DMS114 treated with DMSO at 0.1 percent for 48 hours (cell line): ENCODE measurements at regions not wholly inside any gene's neighbourhood (a gene's known extent, or its start where the extent isn't known, plus 50 kb on each side); places are given as distances from the start of the nearest gene placed in this dataset.
"Not testable (repeated sequence)": the region's sequence is repeated elsewhere in the genome, so short reads cannot be mapped to it uniquely, and the experiment has no call there.

ENCODE experiments used
- DNase-seq: peaks from one replicate; lab custom pipeline; 2025; ENCODE audit not compliant: unreplicated experiment; lab: John Stamatoyannopoulos, UW

- DNase-seq: no peak
Measured at GRCh38 chr3:5917932-5918331, 730.4 kb downstream of the EDEM1 start.

DNA sequence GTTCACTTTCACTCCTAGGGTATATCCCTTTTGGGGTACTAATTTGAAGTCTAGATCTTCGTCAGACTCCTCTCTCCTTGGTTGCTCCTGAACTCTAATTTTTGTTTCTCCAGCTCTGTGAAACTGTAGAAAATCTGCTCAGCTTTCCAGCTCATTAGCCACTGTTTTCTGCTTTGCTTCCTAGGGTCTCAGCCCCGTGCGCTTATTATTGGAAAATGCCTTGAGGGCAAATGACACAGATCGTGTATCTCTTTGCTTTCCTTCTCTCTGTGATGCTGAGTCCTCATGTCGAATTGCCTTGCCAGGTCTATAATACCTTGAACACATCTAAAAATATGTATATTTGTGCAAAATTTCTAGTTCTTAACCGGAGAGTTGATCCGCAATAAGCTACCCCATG is 731.1 kb downstream of the EDEM1 start:
- DNase-seq: no peak

- no peak for DNase-seq
Measured at GRCh38 chr3:5929027-5929426, 741.5 kb downstream of the EDEM1 start.

GRCh38 chr3:5944061-5944460 is 756.6 kb downstream of the EDEM1 start:
- not testable (repeated sequence) for DNase-seq

GRCh38 chr3:5948084-5948483 is 760.6 kb downstream of the EDEM1 start:
- DNase-seq: no peak

GRCh38 chr3:5951026-5951425 is 763.5 kb downstream of the EDEM1 start:
- no peak for DNase-seq

DNA sequence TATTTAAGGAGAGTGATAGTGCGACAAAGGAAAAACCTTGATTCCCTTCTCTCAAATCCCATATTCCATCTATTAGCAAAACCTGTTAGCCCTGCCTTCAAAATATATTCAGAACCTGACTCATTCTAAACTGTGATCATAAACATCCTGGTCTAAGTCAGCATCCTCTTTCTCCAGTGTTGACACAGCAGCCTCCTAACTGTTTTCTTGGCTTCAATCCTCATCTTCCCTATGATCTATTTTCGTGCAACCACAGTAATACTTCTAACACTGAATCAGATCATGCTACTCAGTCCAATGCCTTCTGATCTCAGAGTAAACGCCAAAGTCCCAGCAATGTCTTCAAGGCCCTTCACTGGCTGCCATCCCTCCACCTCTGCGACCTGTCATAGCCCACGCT is 785.1 kb downstream of the EDEM1 start:
- DNase-seq: no peak

- no peak for DNase-seq
Measured at GRCh38 chr3:5974630-5975322, 787.3 kb downstream of the EDEM1 start.

- DNase-seq: no peak
Measured at GRCh38 chr3:5977331-5977730, 789.8 kb downstream of the EDEM1 start.

GRCh38 chr3:5980475-5980874 is 793.0 kb downstream of the EDEM1 start:
- no peak for DNase-seq

DNA sequence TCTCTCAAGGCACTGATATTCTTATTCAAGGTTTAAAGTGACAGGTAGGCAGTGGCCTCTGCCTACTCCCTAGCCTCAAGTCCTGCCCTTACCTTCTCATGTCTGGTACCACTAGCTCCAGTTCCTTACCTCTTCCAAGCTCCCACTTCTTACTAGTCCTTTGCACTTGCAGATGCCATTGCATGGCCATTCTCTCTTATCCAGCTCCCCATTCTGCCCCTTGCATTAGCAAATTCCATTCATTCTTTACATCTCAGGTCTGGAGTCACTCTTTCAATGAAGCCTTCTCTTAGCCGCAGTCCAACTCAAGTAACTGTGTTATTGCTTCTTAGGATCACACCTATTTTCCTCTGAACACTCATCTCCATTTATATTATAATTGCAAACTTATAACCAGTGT is 807.1 kb downstream of the EDEM1 start:
- no peak for DNase-seq

DNA sequence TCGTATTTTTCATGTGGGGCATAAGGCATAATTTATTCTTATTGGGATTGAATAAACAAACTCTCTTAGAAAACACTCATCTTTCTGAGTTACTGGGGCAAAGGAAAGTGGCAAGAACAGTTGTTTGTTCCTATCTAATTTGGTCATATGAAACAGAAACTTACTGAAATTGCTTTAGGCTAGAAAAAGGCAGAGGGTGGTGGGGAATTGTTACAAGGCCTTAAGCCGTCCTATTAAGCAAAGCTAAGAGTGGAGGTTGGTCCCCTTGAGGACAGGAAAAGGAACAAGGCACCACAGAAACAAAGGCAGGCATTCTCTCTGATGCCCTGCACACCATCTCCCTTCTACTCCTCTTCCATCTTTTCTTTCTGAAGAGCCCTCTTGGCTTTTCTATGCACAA is 830.9 kb downstream of the EDEM1 start:
- no peak for DNase-seq

- DNase-seq: no peak
Measured at GRCh38 chr3:6022621-6023020, 835.1 kb downstream of the EDEM1 start.

GRCh38 chr3:6025032-6025431 is 835.9 kb upstream of the GRM7 start:
- no peak for DNase-seq

DNA sequence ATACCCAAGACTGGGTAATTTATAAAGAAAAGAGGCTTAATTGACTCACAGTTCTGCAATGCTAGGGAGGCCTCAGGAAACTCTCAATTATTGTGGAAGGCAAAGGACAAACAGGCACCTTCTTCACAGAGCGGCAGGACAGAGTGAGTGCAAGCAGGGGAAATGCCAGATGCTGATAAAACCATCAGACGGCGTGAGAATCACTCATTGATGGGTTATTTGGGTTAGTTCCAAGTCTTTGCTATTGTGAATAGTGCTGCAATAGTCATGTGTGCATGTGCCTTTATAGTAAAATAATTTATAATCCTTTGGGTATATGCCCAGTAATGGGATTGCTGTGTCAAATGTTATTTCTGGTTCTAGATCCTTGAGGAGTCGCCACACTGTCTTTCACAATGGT is 830.3 kb upstream of the GRM7 start:
- DNase-seq: not testable (repeated sequence)

- DNase-seq: no peak
Measured at GRCh38 chr3:6035626-6036025, 825.3 kb upstream of the GRM7 start.

- DNase-seq: no peak
Measured at GRCh38 chr3:6039971-6040370, 820.9 kb upstream of the GRM7 start.

GRCh38 chr3:6041894-6042293 is 819.0 kb upstream of the GRM7 start:
- no peak for DNase-seq

GRCh38 chr3:6047016-6047415 is 813.9 kb upstream of the GRM7 start:
- no peak for DNase-seq

- no peak for DNase-seq
Measured at GRCh38 chr3:6060251-6060650, 800.7 kb upstream of the GRM7 start.

DNA sequence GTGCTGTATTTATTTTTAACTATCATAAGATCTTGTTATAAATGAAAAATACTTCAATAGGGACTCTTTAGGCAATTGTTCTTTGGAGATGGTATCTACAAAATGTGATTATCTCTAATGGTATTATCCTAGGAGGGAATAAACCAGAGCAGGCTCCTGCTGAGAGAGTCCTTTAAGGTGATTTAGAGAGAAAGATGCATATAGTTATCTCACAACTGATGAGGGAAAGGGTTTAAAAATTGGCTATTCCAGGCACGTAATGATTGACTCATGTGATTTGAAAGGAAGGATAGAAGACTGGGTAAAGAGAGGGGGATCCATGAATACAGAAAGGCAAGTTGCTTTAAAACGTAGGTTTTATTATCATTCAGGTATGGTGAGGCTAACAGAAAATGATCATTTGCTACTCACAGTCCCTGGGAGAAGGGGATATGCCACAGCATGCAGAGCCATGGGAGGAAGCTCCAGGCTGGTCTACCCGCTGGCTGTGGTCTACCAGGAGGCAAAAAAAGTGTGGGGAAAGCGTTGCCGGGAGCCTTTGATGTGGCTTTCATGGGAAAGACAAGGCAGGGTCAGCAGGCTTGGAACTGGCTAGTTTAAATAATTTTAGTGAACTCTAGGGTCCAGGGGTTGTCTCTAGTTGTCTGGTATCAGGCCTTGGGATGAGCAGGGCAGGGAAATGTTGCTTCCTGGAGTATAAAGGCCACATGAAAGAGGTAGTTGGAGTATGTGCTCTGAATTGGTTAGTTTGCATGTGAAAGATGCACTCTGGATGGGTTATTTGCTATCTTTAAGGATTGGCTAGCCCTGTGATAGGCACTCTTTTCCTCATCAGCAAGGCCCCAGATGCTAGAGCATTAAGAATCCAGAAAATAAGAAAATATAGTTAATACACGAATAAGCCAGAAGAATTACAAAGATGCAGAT is 798.4 kb upstream of the GRM7 start:
- DNase-seq: no peak

DNA sequence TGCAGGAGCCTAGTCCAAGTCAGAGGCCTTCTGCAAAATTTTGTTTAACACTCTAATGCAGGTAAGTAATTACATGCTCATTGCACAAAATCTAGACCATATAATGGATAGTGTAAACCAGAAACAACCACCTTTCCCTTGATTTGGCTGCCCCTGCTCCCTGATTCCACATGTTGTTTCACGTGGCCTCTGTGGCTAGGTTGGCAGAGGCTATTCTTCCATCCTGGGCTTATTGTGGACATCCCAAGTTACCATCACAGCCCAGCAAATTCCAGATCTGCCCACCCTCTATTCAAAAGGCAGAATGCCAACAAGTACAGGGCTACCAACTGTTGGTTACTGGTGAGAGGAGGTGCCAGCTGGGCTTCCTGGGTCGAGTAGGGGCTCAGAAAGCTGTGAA is 794.5 kb upstream of the GRM7 start:
- no peak for DNase-seq
